ENCODE measurements at regions not wholly inside any gene's neighbourhood (a gene's known extent, or its start where the extent isn't known, plus 50 kb on each side); places are given as distances from the start of the nearest gene placed in this dataset.

DNA sequence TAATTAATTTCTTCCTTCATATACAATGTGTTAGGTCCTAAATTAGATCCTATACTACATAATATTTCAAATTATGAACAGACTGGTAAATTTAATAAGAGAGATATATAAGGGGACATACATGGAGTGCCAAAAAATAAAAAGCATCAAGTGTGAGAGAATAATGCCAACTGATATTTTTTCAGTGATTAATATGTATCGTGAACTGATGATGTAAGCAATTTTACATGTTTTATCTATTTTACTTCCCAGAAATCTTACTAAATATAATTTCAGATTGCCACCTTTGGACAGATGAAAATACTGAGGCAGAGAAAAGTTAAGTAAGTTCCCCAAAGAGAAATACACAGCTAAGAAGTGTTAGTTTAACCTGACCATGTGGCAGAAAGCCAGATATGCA is 870.8 kb downstream of the SLITRK5 start:
- intact Hi-C loops (cut with micrococcal nuclease) (no loop called here), in situ Hi-C loops (cut with MboI; ENCODE audit: low sequenced_read_pairs) (no loop called here), dilution Hi-C loops (cut with HindIII; ENCODE audit: low sequenced_read_pairs, unreplicated experiment) (no loop called here)
- no peak overlapping the region for H3K56ac ChIP-seq (ENCODE audit: extremely low read depth, insufficient read depth, low read length)
- no peaks in the 10 kb centered on the region for H3K36me3 ChIP-seq (ENCODE audit: control insufficient read depth, insufficient read depth, low read length)
- H2AK9ac ChIP-seq (replicated peaks; ENCODE audit: low read depth, low read length, poor library complexity) = no peak overlapping the region
- no peaks in the 10 kb centered on the region for H3K4me1 ChIP-seq (ENCODE audit: control insufficient read depth, insufficient read depth, low read length)
- no peak overlapping the region for H3K4me2 ChIP-seq (ENCODE audit: low read depth, low read length)
- WGBS, 2 experiments (ENCODE audit: extremely low coverage in 2 of 2, insufficient read length in 1 of 2) = no CpG with 5 or more reads among the region's 1 CpG
- no peak overlapping the region for H4K8ac ChIP-seq (ENCODE audit: low read depth in 2 of 2, low read length in 2 of 2)
- no TSS peak for BruUV-seq (replicated peaks)
- H4K5ac ChIP-seq (ENCODE audit: low read depth, low read length) = no peak overlapping the region
- no peak overlapping the region for H2BK5ac ChIP-seq (ENCODE audit: low read depth, low read length, poor library complexity, severe bottlenecking)
- no peak overlapping the region for H3K4ac ChIP-seq (ENCODE audit: low read depth, low read length)
- H3K27ac ChIP-seq (ENCODE audit: insufficient read depth, low read length) = no peak overlapping the region
- H3K4me3 ChIP-seq (ENCODE audit: insufficient read depth, low read depth, low read length) = no peak overlapping the region
- no peak overlapping the region for H3K9ac ChIP-seq (ENCODE audit: low read depth, low read length)
- ATAC-seq (ENCODE audit: low read depth) (no peak), DNase-seq (no peak)
- no peak overlapping the region for H2BK120ac ChIP-seq (ENCODE audit: low read depth, low read length)
- TF ChIP-seq MAFK (IDR thresholded peaks at IDR 0.05; ENCODE audit: low read depth, low read length) = peak; percentile 87
- TF ChIP-seq RAD21 (IDR thresholded peaks at IDR 0.05; ENCODE audit: low read length) = no peak
- no peak overlapping the region for H4K91ac ChIP-seq (ENCODE audit: insufficient read depth, low read depth, low read length)
- H2BK20ac ChIP-seq (ENCODE audit: low read depth, low read length) = no peak overlapping the region
- no peaks in the 10 kb centered on the region for H4K20me1 ChIP-seq (ENCODE audit: insufficient read depth, low read length)
- ChIA-PET CTCF (no interaction called here), POLR2A (ENCODE audit: unreplicated experiment) (no interaction called here)
- no peak overlapping the region for H2BK15ac ChIP-seq (ENCODE audit: low read depth, low read length)
- no peak overlapping the region for H3K14ac ChIP-seq (replicated peaks; ENCODE audit: low read depth, low read length)
- no peak overlapping the region for H3K18ac ChIP-seq (ENCODE audit: low read depth, low read length)
- H2AFZ ChIP-seq (replicated peaks; ENCODE audit: low read length, poor library complexity) = no peak overlapping the region
- no peaks in the 10 kb centered on the region for H3K27me3 ChIP-seq (ENCODE audit: control insufficient read depth, insufficient read depth, low read length)
- no peaks in the 10 kb centered on the region for H3K79me1 ChIP-seq (ENCODE audit: low read depth in 1 of 2, low read length in 2 of 2)
- no peaks in the 10 kb centered on the region for H3K9me1 ChIP-seq (ENCODE audit: insufficient read depth, low read length)
- peaks cover 4% of the 10 kb centered on the region; the same call in 1 of the 2 replicates for H3K9me3 ChIP-seq (ENCODE audit: control insufficient read depth, insufficient read depth, low read length)
- no peak overlapping the region for H2AK5ac ChIP-seq (ENCODE audit: low read depth, low read length)
- no peak overlapping the region for H3K23ac ChIP-seq (ENCODE audit: low read depth, low read length)

Data from IMR-90 (cell line).